K562 (cell line): ENCODE measurements at regions not wholly inside any gene's neighbourhood (a gene's known extent, or its start where the extent isn't known, plus 50 kb on each side); places are given as distances from the start of the nearest gene placed in this dataset.

Experiments used
- ATAC-seq: fragments of 200-7000 bp; cut with Tn5 transposase; 3 replicates; pipeline ENCODE4 v1.9.1; 2020; ENCODE audit warnings: moderate library complexity
- BruUV-seq: library from RNA; stranded (reverse); fragments of 400-500 nt; replicated peaks from 2 replicates; lab custom pipeline; 2021; lab: Mats Ljungman, UMichigan
- CTCF ChIA-PET: fragments of 300-600 bp; formaldehyde crosslinking; extraction: SDS; loops from one replicate; lab custom pipeline; 2021; ENCODE audit warnings: low intra/inter-chr PET ratio; lab: Yijun Ruan, JAX
- POLR2A ChIA-PET: fragments of 300-600, 350-650 bp; sonication (Branson Sonifier 250); formaldehyde crosslinking; extraction: SDS; loops from one replicate; lab custom pipeline; 2021; ENCODE audit warnings: antibody characterized with exemption, inconsistent platforms; lab: Yijun Ruan, JAX
- DNase-seq, 4 experiments: peaks; one replicate each; pipeline versions ENCODE4 v3.0.0 to v3.0.0-alpha.2; 2011 to 2018; ENCODE audit warnings: low spot score in 3 of 4, mixed read lengths in 3 of 4; ENCODE audit errors: extremely low read depth in 1 of 4
- FAIRE-seq: peaks from 2 replicates; lab custom pipeline; 2011; peaks lifted over from hg19 to GRCh38; lab: Jason Lieb, UNC
- H2AFZ ChIP-seq: 2 replicates; pipeline ENCODE4 v1.6.0; 2011; ENCODE audit warnings: low read depth, low read length, control low read depth, inconsistent platforms
- H3K27ac ChIP-seq: fragments of 200-600 bp; 3 replicates; pipeline ENCODE4 v1.8.0; 2011; ENCODE audit warnings: low read depth, mild to moderate bottlenecking, control low read depth, inconsistent platforms, low read length, moderate library complexity, mixed read lengths; ENCODE audit errors: extremely low read depth
- H3K27me3 ChIP-seq, 2 experiments: fragments of 300-600 bp in 1 of 2; 2 replicates in 1 of 2; 3 replicates in 1 of 2; pipeline versions ENCODE4 v1.6.0 to v1.8.0; 2011; ENCODE audit warnings: inconsistent platforms in 2 of 2, low read length in 2 of 2, mild to moderate bottlenecking in 1 of 2, mixed read lengths in 1 of 2, moderate library complexity in 1 of 2; ENCODE audit not compliant: control insufficient read depth in 2 of 2, insufficient read depth in 2 of 2
- H3K36me3 ChIP-seq: fragments of 300-600 bp; 3 replicates; pipeline ENCODE4 v1.8.0; 2011; ENCODE audit warnings: mild to moderate bottlenecking, low read length, inconsistent platforms; ENCODE audit not compliant: control insufficient read depth, insufficient read depth
- H3K4me1 ChIP-seq, 2 experiments: fragments of 200-600 bp in 1 of 2; replicated peaks in 1 of 2; 2 replicates in 1 of 2; 3 replicates in 1 of 2; pipeline versions ENCODE4 v1.5.1 to v1.8.0; 2011; ENCODE audit warnings: inconsistent platforms in 2 of 2, low read length in 2 of 2, mild to moderate bottlenecking in 1 of 2, mixed read lengths in 1 of 2, moderate library complexity in 1 of 2; ENCODE audit not compliant: control insufficient read depth in 2 of 2, insufficient read depth in 2 of 2
- H3K4me2 ChIP-seq: 2 replicates; pipeline ENCODE4 v1.6.1; 2011; ENCODE audit warnings: low read length, control low read depth, inconsistent platforms, mixed read lengths; ENCODE audit not compliant: insufficient read depth
- H3K4me3 ChIP-seq: fragments of 200-600 bp; sonication (generic), shearing (Covaris generic); 2 replicates; pipeline ENCODE4 v1.5.1; 2016; ENCODE audit warnings: control low read depth, inconsistent platforms
- H3K79me2 ChIP-seq: fragments of 200-600 bp; 3 replicates; pipeline ENCODE4 v1.8.0; 2011; ENCODE audit warnings: low read length, inconsistent platforms; ENCODE audit not compliant: control insufficient read depth, insufficient read depth
- H3K9ac ChIP-seq, 2 experiments: 2 replicates each; pipeline versions ENCODE4 v1.6.0 to v1.6.1; 2011; ENCODE audit warnings: low read depth in 2 of 2, low read length in 2 of 2, control low read depth in 1 of 2, inconsistent platforms in 1 of 2, mild to moderate bottlenecking in 1 of 2, mixed read lengths in 1 of 2; ENCODE audit not compliant: insufficient read depth in 1 of 2
- H3K9me1 ChIP-seq: one replicate; pipeline ENCODE4 v1.6.0; 2011; ENCODE audit warnings: inconsistent platforms, mild to moderate bottlenecking, low read length, moderate library complexity; ENCODE audit not compliant: control insufficient read depth, insufficient read depth
- H3K9me3 ChIP-seq: replicated peaks from 2 replicates; pipeline ENCODE4 v1.5.1; 2011; ENCODE audit warnings: low read depth, low read length, inconsistent platforms; ENCODE audit not compliant: control insufficient read depth, insufficient read depth
- H4K20me1 ChIP-seq: replicated peaks from 2 replicates; pipeline ENCODE4 v1.6.1; 2011; ENCODE audit warnings: low read length, inconsistent platforms, mixed read lengths; ENCODE audit not compliant: control insufficient read depth, insufficient read depth
- FUS ChIP-seq: fragments of 200-400 bp; formaldehyde crosslinking; optimal IDR thresholded peaks from 2 replicates; pipeline ENCODE3; 2017; ENCODE audit warnings: low read depth, low read length
- HDAC6 ChIP-seq: IDR thresholded peaks from 2 replicates; pipeline ENCODE4 v1.6.1; 2012; ENCODE audit warnings: low read depth, mild to moderate bottlenecking, control low read depth, inconsistent platforms, low read length, moderate library complexity
- HNRNPLL ChIP-seq: fragments of 200-400 bp; formaldehyde crosslinking; IDR thresholded peaks from 2 replicates; pipeline ENCODE4 v1.6.1; 2017; ENCODE audit warnings: low read length, low read depth, mild to moderate bottlenecking; ENCODE audit not compliant: poor library complexity, severe bottlenecking
- MNT ChIP-seq, 2 experiments: fragments of 450-650 bp; conservative IDR thresholded peaks; 2 replicates each; pipeline ENCODE4 v1.6.1; 2017; ENCODE audit warnings: mild to moderate bottlenecking in 2 of 2, moderate library complexity in 2 of 2
- PHF20 ChIP-seq: fragments of 450-650 bp; IDR thresholded peaks from 2 replicates; pipeline ENCODE4 v1.6.1; 2018; ENCODE audit not compliant: partially characterized antibody
- TEAD4 ChIP-seq, 2 experiments: sonication (generic) in 1 of 2; formaldehyde crosslinking in 1 of 2; IDR thresholded peaks; 2 replicates each; pipeline versions ENCODE4 v1.6.1 to v1.8.0; 2012 to 2022; ENCODE audit warnings: borderline replicate concordance in 1 of 2, inconsistent platforms in 1 of 2, low read length in 1 of 2, mild to moderate bottlenecking in 1 of 2, missing genetic modification reagents in 1 of 2
- ZNF124 ChIP-seq: sonication (generic); formaldehyde crosslinking; IDR thresholded peaks from 2 replicates; pipeline ENCODE4 v1.8.1; 2022; ENCODE audit warnings: missing genetic modification reagents
- ZNF197 ChIP-seq: fragments of 200-800 bp; sonication (Bioruptor generic); IDR thresholded peaks from 2 replicates; pipeline ENCODE4 v1.6.1; 2016; ENCODE audit warnings: low read depth, missing genetic modification characterization, missing compliant biosample characterization
- WGBS: fragments of 100-300 bp; shearing (Covaris generic); methylation state at CpG from one replicate; pipeline ENCODE4 v1.1.6; 2016; ENCODE audit warnings: low coverage, mixed read lengths; ENCODE audit not compliant: insufficient coverage; ENCODE audit errors: missing lambda C conversion rate; 5-methylcytosine and 5-hydroxymethylcytosine counted together
- in situ Hi-C: fragments of 300-500 bp; cut with MboI; formaldehyde crosslinking; loops from 4 replicates; pipeline ENCODE4 v1.15.0; 2018; ENCODE audit warnings: inconsistent platforms, mixed read lengths
- intact Hi-C: fragments of 100-400 bp; cut with micrococcal nuclease; formaldehyde crosslinking; loops from 2 replicates; pipeline ENCODE4 v1.14.2; 2022
- TF ChIP-seq, protein P1 (sequence below): fragments of 200-800 bp; sonication (Bioruptor generic); IDR thresholded peaks from 2 replicates; pipeline ENCODE4 v1.6.1; 2016; ENCODE audit warnings: missing genetic modification characterization, missing compliant biosample characterization
- TF ChIP-seq, protein P2 (sequence below): sonication (generic); formaldehyde crosslinking; IDR thresholded peaks from 2 replicates; pipeline ENCODE4 v1.8.1; 2022; ENCODE audit warnings: missing genetic modification reagents
- TF ChIP-seq, protein P3 (sequence below): fragments of 250-450 bp; sonication (Bioruptor Pico); IDR thresholded peaks from 2 replicates; pipeline ENCODE4 v1.8.0; 2021; ENCODE audit warnings: borderline replicate concordance, mild to moderate bottlenecking, moderate library complexity; ENCODE audit not compliant: poor library complexity, severe bottlenecking
- TF ChIP-seq, protein P4 (sequence below): fragments of 250-450 bp; sonication (Bioruptor Pico); IDR thresholded peaks from 2 replicates; pipeline ENCODE4 v1.8.0; 2022; ENCODE audit warnings: moderate library complexity, mild to moderate bottlenecking, inconsistent platforms

GRCh38 chr10:2020836-2021235 lies 283.5 kb upstream of the ADARB2 start (continued):
- TF ChIP-seq MNT (conservative IDR thresholded peaks at IDR 0.05) (no peak), HDAC6 (no peak), HNRNPLL (no peak)

- H3K27me3 ChIP-seq: no peaks in the 10 kb centered on the region
- FAIRE-seq (no peak), ATAC-seq (no peak), DNase-seq (no peak)
- ChIA-PET CTCF (no interaction called here), POLR2A (no interaction called here)
- no peak overlapping the region for H3K4me2 ChIP-seq
- intact Hi-C loops: no loop called here
- H3K4me1 ChIP-seq: no peaks in the 10 kb centered on the region
- no peak overlapping the region for H3K4me3 ChIP-seq
- no TSS peak for BruUV-seq
- no peak overlapping the region for H3K27ac ChIP-seq
- H2AFZ ChIP-seq: no peak overlapping the region
- H3K36me3 ChIP-seq: no peaks in the 10 kb centered on the region
- 2% methylated on average over 12 of the region's 12 CpGs for WGBS
- in situ Hi-C loops: no loop called here
- no peaks in the 10 kb centered on the region for H3K9me1 ChIP-seq
- no peaks in the 10 kb centered on the region for H3K79me2 ChIP-seq
- no peak overlapping the region for H3K9ac ChIP-seq
- no peaks in the 10 kb centered on the region for H3K9me3 ChIP-seq
- no peaks in the 10 kb centered on the region for H4K20me1 ChIP-seq
- TF ChIP-seq, protein P1, sequence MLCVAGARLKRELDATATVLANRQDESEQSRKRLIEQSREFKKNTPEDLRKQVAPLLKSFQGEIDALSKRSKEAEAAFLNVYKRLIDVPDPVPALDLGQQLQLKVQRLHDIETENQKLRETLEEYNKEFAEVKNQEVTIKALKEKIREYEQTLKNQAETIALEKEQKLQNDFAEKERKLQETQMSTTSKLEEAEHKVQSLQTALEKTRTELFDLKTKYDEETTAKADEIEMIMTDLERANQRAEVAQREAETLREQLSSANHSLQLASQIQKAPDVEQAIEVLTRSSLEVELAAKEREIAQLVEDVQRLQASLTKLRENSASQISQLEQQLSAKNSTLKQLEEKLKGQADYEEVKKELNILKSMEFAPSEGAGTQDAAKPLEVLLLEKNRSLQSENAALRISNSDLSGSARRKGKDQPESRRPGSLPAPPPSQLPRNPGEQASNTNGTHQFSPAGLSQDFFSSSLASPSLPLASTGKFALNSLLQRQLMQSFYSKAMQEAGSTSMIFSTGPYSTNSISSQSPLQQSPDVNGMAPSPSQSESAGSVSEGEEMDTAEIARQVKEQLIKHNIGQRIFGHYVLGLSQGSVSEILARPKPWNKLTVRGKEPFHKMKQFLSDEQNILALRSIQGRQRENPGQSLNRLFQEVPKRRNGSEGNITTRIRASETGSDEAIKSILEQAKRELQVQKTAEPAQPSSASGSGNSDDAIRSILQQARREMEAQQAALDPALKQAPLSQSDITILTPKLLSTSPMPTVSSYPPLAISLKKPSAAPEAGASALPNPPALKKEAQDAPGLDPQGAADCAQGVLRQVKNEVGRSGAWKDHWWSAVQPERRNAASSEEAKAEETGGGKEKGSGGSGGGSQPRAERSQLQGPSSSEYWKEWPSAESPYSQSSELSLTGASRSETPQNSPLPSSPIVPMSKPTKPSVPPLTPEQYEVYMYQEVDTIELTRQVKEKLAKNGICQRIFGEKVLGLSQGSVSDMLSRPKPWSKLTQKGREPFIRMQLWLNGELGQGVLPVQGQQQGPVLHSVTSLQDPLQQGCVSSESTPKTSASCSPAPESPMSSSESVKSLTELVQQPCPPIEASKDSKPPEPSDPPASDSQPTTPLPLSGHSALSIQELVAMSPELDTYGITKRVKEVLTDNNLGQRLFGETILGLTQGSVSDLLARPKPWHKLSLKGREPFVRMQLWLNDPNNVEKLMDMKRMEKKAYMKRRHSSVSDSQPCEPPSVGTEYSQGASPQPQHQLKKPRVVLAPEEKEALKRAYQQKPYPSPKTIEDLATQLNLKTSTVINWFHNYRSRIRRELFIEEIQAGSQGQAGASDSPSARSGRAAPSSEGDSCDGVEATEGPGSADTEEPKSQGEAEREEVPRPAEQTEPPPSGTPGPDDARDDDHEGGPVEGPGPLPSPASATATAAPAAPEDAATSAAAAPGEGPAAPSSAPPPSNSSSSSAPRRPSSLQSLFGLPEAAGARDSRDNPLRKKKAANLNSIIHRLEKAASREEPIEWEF: no peak
- TF ChIP-seq, protein P2, sequence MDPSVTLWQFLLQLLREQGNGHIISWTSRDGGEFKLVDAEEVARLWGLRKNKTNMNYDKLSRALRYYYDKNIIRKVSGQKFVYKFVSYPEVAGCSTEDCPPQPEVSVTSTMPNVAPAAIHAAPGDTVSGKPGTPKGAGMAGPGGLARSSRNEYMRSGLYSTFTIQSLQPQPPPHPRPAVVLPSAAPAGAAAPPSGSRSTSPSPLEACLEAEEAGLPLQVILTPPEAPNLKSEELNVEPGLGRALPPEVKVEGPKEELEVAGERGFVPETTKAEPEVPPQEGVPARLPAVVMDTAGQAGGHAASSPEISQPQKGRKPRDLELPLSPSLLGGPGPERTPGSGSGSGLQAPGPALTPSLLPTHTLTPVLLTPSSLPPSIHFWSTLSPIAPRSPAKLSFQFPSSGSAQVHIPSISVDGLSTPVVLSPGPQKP: no peak
- TF ChIP-seq PHF20 (no peak), TEAD4 (IDR thresholded peaks at IDR 0.05; ENCODE audit: low read length) (no peak), TEAD4 (CRISPR knock-in tag; IDR thresholded peaks at IDR 0.05; ENCODE audit: borderline replicate concordance) (no peak), ZNF197 (CRISPR knock-in tag) (no peak), FUS (no peak), ZNF124 (no peak)
- TF ChIP-seq, protein P3, sequence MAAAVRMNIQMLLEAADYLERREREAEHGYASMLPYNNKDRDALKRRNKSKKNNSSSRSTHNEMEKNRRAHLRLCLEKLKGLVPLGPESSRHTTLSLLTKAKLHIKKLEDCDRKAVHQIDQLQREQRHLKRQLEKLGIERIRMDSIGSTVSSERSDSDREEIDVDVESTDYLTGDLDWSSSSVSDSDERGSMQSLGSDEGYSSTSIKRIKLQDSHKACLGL (CRISPR knock-in tag): no peak
- TF ChIP-seq, protein P4, sequence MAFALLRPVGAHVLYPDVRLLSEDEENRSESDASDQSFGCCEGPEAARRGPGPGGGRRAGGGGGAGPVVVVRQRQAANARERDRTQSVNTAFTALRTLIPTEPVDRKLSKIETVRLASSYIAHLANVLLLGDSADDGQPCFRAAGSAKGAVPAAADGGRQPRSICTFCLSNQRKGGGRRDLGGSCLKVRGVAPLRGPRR (CRISPR knock-in tag): no peak
Measured at GRCh38 chr10:2019803-2020202, 282.5 kb upstream of the ADARB2 start.
